ENCODE measurements at regions not wholly inside any gene's neighbourhood (a gene's known extent, or its start where the extent isn't known, plus 50 kb on each side); places are given as distances from the start of the nearest gene placed in this dataset.

GRCh38 chr5:100430268-100431195 is 104.6 kb upstream of the FAM174A start:
- TF ChIP-seq CTCF (IDR thresholded peaks at IDR 0.05; ENCODE audit: insufficient read depth, low read length, poor library complexity, severe bottlenecking), result peak; percentile 99
- peak; percentile 1 for DNase-seq (ENCODE audit: extremely low read depth, insufficient read length)
- Histone ChIP-seq H3K36me3 (ENCODE audit: control insufficient read depth, insufficient read depth, low read length) (no peaks in the 10 kb centered on the region), H3K27me3 (replicated peaks; ENCODE audit: control insufficient read depth, insufficient read depth, low read length) (no peaks in the 10 kb centered on the region), H3K4me3 (replicated peaks; ENCODE audit: low read depth, low read length) (no peak overlapping the region)

DNA sequence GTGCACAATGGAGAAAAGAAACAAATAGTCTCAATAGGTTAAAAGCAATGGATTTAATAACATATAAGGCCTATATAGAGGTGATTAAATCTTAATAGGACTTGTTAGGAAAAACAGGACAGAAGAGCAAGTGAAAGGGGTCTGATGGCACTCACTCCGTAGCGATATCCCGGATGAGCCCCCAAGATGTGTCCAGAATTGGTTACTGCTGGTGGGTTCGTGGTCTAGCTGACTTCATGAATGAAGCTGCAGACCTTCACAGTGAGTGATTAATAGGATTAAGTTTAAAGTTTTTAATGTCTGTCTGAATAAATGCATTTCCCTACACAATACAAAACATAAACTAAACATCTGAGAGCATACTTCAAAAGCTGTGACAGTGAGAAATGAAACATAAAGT is 110.4 kb upstream of the FAM174A start:
- Histone ChIP-seq H3K4me3 (replicated peaks; ENCODE audit: low read depth, low read length) (no peak overlapping the region), H3K27me3 (replicated peaks; ENCODE audit: control insufficient read depth, insufficient read depth, low read length) (no peaks in the 10 kb centered on the region), H3K36me3 (ENCODE audit: control insufficient read depth, insufficient read depth, low read length) (no peaks in the 10 kb centered on the region)
- DNase-seq (ENCODE audit: extremely low read depth, insufficient read length), result no peak
- no peak for TF ChIP-seq CTCF (IDR thresholded peaks at IDR 0.05; ENCODE audit: insufficient read depth, low read length, poor library complexity, severe bottlenecking)

- H3K27me3 ChIP-seq (replicated peaks; ENCODE audit: control insufficient read depth, insufficient read depth, low read length), result no peaks in the 10 kb centered on the region
- H3K4me3 ChIP-seq (replicated peaks; ENCODE audit: low read depth, low read length), result no peak overlapping the region
- no peak for TF ChIP-seq CTCF (IDR thresholded peaks at IDR 0.05; ENCODE audit: insufficient read depth, low read length, poor library complexity, severe bottlenecking)
- no peaks in the 10 kb centered on the region for H3K36me3 ChIP-seq (ENCODE audit: control insufficient read depth, insufficient read depth, low read length)
- no peak for DNase-seq (ENCODE audit: extremely low read depth, insufficient read length)
Observed at GRCh38 chr5:100424017-100424416, 111.2 kb upstream of the FAM174A start.

DNA sequence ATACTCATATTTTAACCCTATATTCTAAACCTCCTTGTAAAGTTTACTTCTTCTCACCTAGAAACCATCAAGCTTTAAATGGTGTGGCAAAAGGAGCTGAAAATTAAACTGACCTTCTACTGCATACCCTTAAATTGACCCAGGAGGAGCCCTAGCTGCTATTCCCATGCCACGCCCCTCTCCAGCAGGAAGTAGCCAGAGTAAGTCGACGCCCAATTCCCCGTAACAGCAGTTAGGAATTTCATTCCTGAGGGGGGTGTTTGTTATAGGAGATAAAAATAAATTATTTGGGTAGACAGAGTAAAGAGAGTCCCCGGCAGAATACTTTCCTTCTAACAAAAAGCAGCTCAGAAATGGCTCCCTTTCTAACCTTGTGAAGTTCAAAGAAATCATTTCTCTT is 111.8 kb upstream of the FAM174A start:
- Histone ChIP-seq H3K27me3 (replicated peaks; ENCODE audit: control insufficient read depth, insufficient read depth, low read length) (no peaks in the 10 kb centered on the region), H3K36me3 (ENCODE audit: control insufficient read depth, insufficient read depth, low read length) (no peaks in the 10 kb centered on the region), H3K4me3 (replicated peaks; ENCODE audit: low read depth, low read length) (no peak overlapping the region)
- DNase-seq (ENCODE audit: extremely low read depth, insufficient read length), result no peak
- no peak for TF ChIP-seq CTCF (IDR thresholded peaks at IDR 0.05; ENCODE audit: insufficient read depth, low read length, poor library complexity, severe bottlenecking)

DNA sequence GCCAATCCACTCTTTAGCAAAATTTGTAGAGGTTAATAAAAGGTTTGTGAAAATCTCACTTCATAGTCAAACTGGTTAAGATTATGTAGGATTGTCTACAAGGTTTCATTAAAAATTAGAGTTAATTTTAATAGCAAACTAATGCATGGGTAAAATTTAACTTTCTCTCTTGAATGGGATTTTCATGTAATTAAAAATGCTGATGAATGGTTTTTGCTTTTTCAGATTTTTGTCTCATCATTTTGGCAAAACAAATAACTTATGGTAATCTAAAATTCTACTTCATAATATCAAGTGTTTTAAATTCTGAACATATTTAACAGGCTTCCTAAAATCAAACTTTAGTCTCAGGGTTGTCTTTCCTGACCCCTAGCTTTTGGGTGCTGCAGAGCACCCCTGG is 113.8 kb upstream of the FAM174A start:
- Histone ChIP-seq H3K36me3 (ENCODE audit: control insufficient read depth, insufficient read depth, low read length) (no peaks in the 10 kb centered on the region), H3K27me3 (replicated peaks; ENCODE audit: control insufficient read depth, insufficient read depth, low read length) (no peaks in the 10 kb centered on the region), H3K4me3 (replicated peaks; ENCODE audit: low read depth, low read length) (no peak overlapping the region)
- no peak for TF ChIP-seq CTCF (IDR thresholded peaks at IDR 0.05; ENCODE audit: insufficient read depth, low read length, poor library complexity, severe bottlenecking)
- DNase-seq (ENCODE audit: extremely low read depth, insufficient read length), result no peak

Measured in GM06990 (cell line).